ENCODE measurements at regions not wholly inside any gene's neighbourhood (a gene's known extent, or its start where the extent isn't known, plus 50 kb on each side); places are given as distances from the start of the nearest gene placed in this dataset.
"Not testable (repeated sequence)": the region's sequence is repeated elsewhere in the genome, so short reads cannot be mapped to it uniquely, and the experiment has no call there.

DNA sequence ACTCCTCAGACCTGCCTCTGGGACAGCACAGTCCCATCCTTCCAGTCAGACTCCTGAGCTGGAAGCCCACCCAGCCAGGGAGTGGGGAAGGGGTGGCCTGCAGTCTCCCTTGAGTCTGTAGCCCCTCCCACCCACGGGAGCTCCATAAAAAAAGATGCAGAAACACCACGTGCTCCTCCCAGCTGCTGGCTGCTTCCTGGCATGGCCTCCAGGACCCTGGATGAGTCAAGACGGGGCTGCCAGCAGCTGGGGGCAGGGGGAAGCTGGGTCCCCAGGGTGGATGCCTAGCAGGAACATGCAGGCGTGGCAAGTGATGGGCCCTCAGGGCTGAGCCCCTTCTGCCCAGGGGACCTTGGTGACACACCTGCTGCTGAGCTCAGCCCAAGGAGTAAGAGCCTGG, 138.5 kb downstream of the TBC1D2B start:
- POLR2A ChIA-PET; intact Hi-C loops (cut with micrococcal nuclease; ENCODE audit: unreplicated experiment); H3K4me2 ChIP-seq (ENCODE audit: low read depth, low read length); H3K27me3 ChIP-seq (ENCODE audit: control insufficient read depth in 1 of 2, insufficient read depth in 2 of 2, low read length in 2 of 2); ATAC-seq; H4K20me1 ChIP-seq (ENCODE audit: insufficient read depth, low read length); DNase-seq (ENCODE audit: low spot score); H3K79me2 ChIP-seq (ENCODE audit: insufficient read depth, low read length); BruUV-seq (replicated peaks); H3K9ac ChIP-seq (ENCODE audit: insufficient read depth, low read depth, low read length); H3K9me3 ChIP-seq (ENCODE audit: low read length); H3K4me3 ChIP-seq (replicated peaks in 1 of 3; ENCODE audit: insufficient read depth in 1 of 3, low read depth in 2 of 3, low read length in 3 of 3); in situ Hi-C loops (cut with HindIII; ENCODE audit: extremely low pct_ligation_motif_present, low pct_unique_long_range_greater_than_20kb); FAIRE-seq; H3K36me3 ChIP-seq (replicated peaks in 1 of 2; ENCODE audit: control insufficient read depth in 1 of 2, insufficient read depth in 2 of 2, low read length in 2 of 2); CTCF ChIA-PET (ENCODE audit: low intra/inter-chr PET ratio, low total read pairs); H2AFZ ChIP-seq (ENCODE audit: low read length); H3K27ac ChIP-seq (ENCODE audit: extremely low read length, insufficient read depth, low read length): not testable (repeated sequence)
- H3K4me1 ChIP-seq (ENCODE audit: insufficient read depth, low read length): peaks cover 58% of the 10 kb centered on the region
- TF ChIP-seq MAX (IDR thresholded peaks at IDR 0.05) (0 out of 2 replicates have a peak, but pooled peaks have one; percentile 12), TFAP4 (IDR thresholded peaks at IDR 0.05; ENCODE audit: borderline replicate concordance, low read depth) (0 out of 2 replicates have a peak, but pooled peaks have one; percentile 16)
- WGBS (ENCODE audit: low lambda C conversion rate): 40% methylated on average over 1 of the region's 4 CpGs

- in situ Hi-C loops (cut with HindIII; ENCODE audit: extremely low pct_ligation_motif_present, low pct_unique_long_range_greater_than_20kb); H3K9ac ChIP-seq (ENCODE audit: insufficient read depth, low read depth, low read length); H3K27ac ChIP-seq (ENCODE audit: extremely low read length, insufficient read depth, low read length); CTCF ChIA-PET (ENCODE audit: low intra/inter-chr PET ratio, low total read pairs); ATAC-seq; H3K79me2 ChIP-seq (ENCODE audit: insufficient read depth, low read length); H3K9me3 ChIP-seq (ENCODE audit: low read length); H3K27me3 ChIP-seq (ENCODE audit: control insufficient read depth in 1 of 2, insufficient read depth in 2 of 2, low read length in 2 of 2); H2AFZ ChIP-seq (ENCODE audit: low read length); intact Hi-C loops (cut with micrococcal nuclease; ENCODE audit: unreplicated experiment); H3K36me3 ChIP-seq (replicated peaks in 1 of 2; ENCODE audit: control insufficient read depth in 1 of 2, insufficient read depth in 2 of 2, low read length in 2 of 2); FAIRE-seq; H3K4me3 ChIP-seq (replicated peaks in 1 of 3; ENCODE audit: insufficient read depth in 1 of 3, low read depth in 2 of 3, low read length in 3 of 3); BruUV-seq (replicated peaks); DNase-seq (ENCODE audit: low spot score); POLR2A ChIA-PET; H4K20me1 ChIP-seq (ENCODE audit: insufficient read depth, low read length); H3K4me2 ChIP-seq (ENCODE audit: low read depth, low read length): not testable (repeated sequence)
- H3K4me1 ChIP-seq (ENCODE audit: insufficient read depth, low read length): peaks cover 53% of the 10 kb centered on the region
- 84% methylated on average over 12 of the region's 12 CpGs for WGBS (ENCODE audit: low lambda C conversion rate)
Observed at GRCh38 chr15:77938546-77938945, 139.0 kb downstream of the TBC1D2B start.
